DMS53 (cell line): ENCODE measurements at regions not wholly inside any gene's neighbourhood (a gene's known extent, or its start where the extent isn't known, plus 50 kb on each side); places are given as distances from the start of the nearest gene placed in this dataset.

Source experiments
- DNase-seq: peaks from one replicate; lab custom pipeline; 2025; lab: John Stamatoyannopoulos, UW

- DNase-seq: no peak
Measured at GRCh38 chr17:77725846-77726245, 232.7 kb upstream of the TNRC6C start.

- DNase-seq: no peak
Measured at GRCh38 chr17:77726549-77727006, 231.9 kb upstream of the TNRC6C start.

GRCh38 chr17:77727037-77727615, 231.4 kb upstream of the TNRC6C start:
- DNase-seq: no peak

- DNase-seq: no peak
Measured at GRCh38 chr17:77728474-77728795, 230.1 kb upstream of the TNRC6C start.

GRCh38 chr17:77728871-77729270, 229.6 kb upstream of the TNRC6C start:
- DNase-seq: no peak

GRCh38 chr17:77729587-77729986, 228.9 kb upstream of the TNRC6C start:
- DNase-seq: no peak

- no peak for DNase-seq
Measured at GRCh38 chr17:77730376-77730775, 228.1 kb upstream of the TNRC6C start.

- DNase-seq: no peak
Measured at GRCh38 chr17:77733576-77734296, 224.8 kb upstream of the TNRC6C start.

- no peak for DNase-seq
Measured at GRCh38 chr17:77734371-77735080, 224.0 kb upstream of the TNRC6C start.

- DNase-seq: no peak
Measured at GRCh38 chr17:77735081-77735565, 223.4 kb upstream of the TNRC6C start.

GRCh38 chr17:77735566-77736198, 222.8 kb upstream of the TNRC6C start:
- DNase-seq: no peak

GRCh38 chr17:77736199-77736585, 222.3 kb upstream of the TNRC6C start:
- no peak for DNase-seq

GRCh38 chr17:77736721-77737120, 221.8 kb upstream of the TNRC6C start:
- DNase-seq: no peak

GRCh38 chr17:77737442-77738265, 220.8 kb upstream of the TNRC6C start:
- peak; percentile 9 for DNase-seq

- no peak for DNase-seq
Measured at GRCh38 chr17:77738751-77739531, 219.6 kb upstream of the TNRC6C start.

- no peak for DNase-seq
Measured at GRCh38 chr17:77740481-77740880, 218.0 kb upstream of the TNRC6C start.

- no peak for DNase-seq
Measured at GRCh38 chr17:77741109-77741508, 217.4 kb upstream of the TNRC6C start.

GRCh38 chr17:77742579-77742978, 215.9 kb upstream of the TNRC6C start:
- DNase-seq: no peak

- DNase-seq: no peak
Measured at GRCh38 chr17:77744066-77744988, 214.2 kb upstream of the TNRC6C start.

- no peak for DNase-seq
Measured at GRCh38 chr17:77745702-77746101, 212.8 kb upstream of the TNRC6C start.
